IMR-90 (cell line): ENCODE measurements at regions not wholly inside any gene's neighbourhood (a gene's known extent, or its start where the extent isn't known, plus 50 kb on each side); places are given as distances from the start of the nearest gene placed in this dataset.

ENCODE experiments used
- ATAC-seq: fragments of 200-7000 bp; cut with Tn5 transposase; 2 replicates; pipeline ENCODE4 v1.9.1; 2020; ENCODE audit warnings: low read depth, mild to moderate bottlenecking, moderate library complexity
- BruUV-seq: library from RNA; stranded (reverse); fragments of 400-500 nt; replicated peaks from 2 replicates; lab custom pipeline; 2021; lab: Mats Ljungman, UMichigan
- CTCF ChIA-PET: fragments of 300-600 bp; formaldehyde crosslinking; extraction: SDS; loops from one replicate; lab custom pipeline; 2021; ENCODE audit warnings: antibody characterized with exemption; lab: Yijun Ruan, JAX
- POLR2A ChIA-PET: fragments of 300-600 bp; sonication (Branson Sonifier 250); formaldehyde crosslinking; loops from one replicate; lab custom pipeline; 2022; ENCODE audit warnings: antibody characterized with exemption; ENCODE audit not compliant: unreplicated experiment; lab: Charles Lee
- DNase-seq: peaks from one replicate; pipeline ENCODE4 v3.0.0; 2013
- H2AFZ ChIP-seq: replicated peaks from 2 replicates; pipeline ENCODE3; 2013; ENCODE audit warnings: low read length, mild to moderate bottlenecking; ENCODE audit not compliant: poor library complexity
- H2AK5ac ChIP-seq: 2 replicates; pipeline ENCODE4 v1.6.1; 2013; ENCODE audit warnings: low read depth, low read length, inconsistent platforms
- H2AK9ac ChIP-seq: replicated peaks from 2 replicates; pipeline ENCODE3; 2013; ENCODE audit warnings: mild to moderate bottlenecking, low read depth, low read length, moderate library complexity; ENCODE audit not compliant: poor library complexity
- H2BK120ac ChIP-seq: 2 replicates; pipeline ENCODE4 v1.6.1; 2013; ENCODE audit warnings: low read depth, low read length, inconsistent platforms
- H2BK15ac ChIP-seq: 3 replicates; pipeline ENCODE4 v1.6.1; 2013; ENCODE audit warnings: low read depth, low read length, inconsistent platforms
- H2BK20ac ChIP-seq: 2 replicates; pipeline ENCODE4 v1.6.1; 2013; ENCODE audit warnings: low read depth, mild to moderate bottlenecking, inconsistent platforms, low read length, moderate library complexity
- H2BK5ac ChIP-seq: 2 replicates; pipeline ENCODE4 v1.6.1; 2013; ENCODE audit warnings: mild to moderate bottlenecking, low read depth, low read length, inconsistent platforms; ENCODE audit not compliant: poor library complexity, severe bottlenecking
- H3K14ac ChIP-seq: replicated peaks from 2 replicates; pipeline ENCODE4 v1.6.1; 2013; ENCODE audit warnings: low read depth, low read length, inconsistent platforms
- H3K18ac ChIP-seq: 2 replicates; pipeline ENCODE4 v1.6.1; 2013; ENCODE audit warnings: low read depth, low read length, control low read depth
- H3K23ac ChIP-seq: 2 replicates; pipeline ENCODE4 v1.6.1; 2013; ENCODE audit warnings: low read depth, low read length, inconsistent platforms
- H3K27ac ChIP-seq: 2 replicates; pipeline ENCODE4 v1.5.1; 2013; ENCODE audit warnings: mild to moderate bottlenecking, control low read depth, low read length; ENCODE audit not compliant: insufficient read depth
- H3K27me3 ChIP-seq: 2 replicates; pipeline ENCODE4 v1.6.1; 2013; ENCODE audit warnings: low read length; ENCODE audit not compliant: control insufficient read depth, insufficient read depth
- H3K36me3 ChIP-seq: 2 replicates; pipeline ENCODE4 v1.6.1; 2013; ENCODE audit warnings: low read length, mixed read lengths; ENCODE audit not compliant: control insufficient read depth, insufficient read depth
- H3K4ac ChIP-seq: 2 replicates; pipeline ENCODE4 v1.6.1; 2013; ENCODE audit warnings: low read depth, low read length, inconsistent platforms
- H3K4me1 ChIP-seq: 2 replicates; pipeline ENCODE4 v1.6.1; 2013; ENCODE audit warnings: low read length, mixed read lengths; ENCODE audit not compliant: control insufficient read depth, insufficient read depth
- H3K4me2 ChIP-seq: 2 replicates; pipeline ENCODE4 v1.6.1; 2013; ENCODE audit warnings: low read depth, mild to moderate bottlenecking, control low read depth, low read length, moderate library complexity
- H3K4me3 ChIP-seq: 2 replicates; pipeline ENCODE4 v1.5.1; 2013; ENCODE audit warnings: low read depth, mild to moderate bottlenecking, control low read depth, low read length, moderate library complexity; ENCODE audit not compliant: insufficient read depth
- H3K56ac ChIP-seq: 2 replicates; pipeline ENCODE4 v1.6.1; 2013; ENCODE audit warnings: low read length, inconsistent platforms; ENCODE audit not compliant: insufficient read depth; ENCODE audit errors: extremely low read depth
- H3K79me1 ChIP-seq, 2 experiments: 2 replicates each; pipeline ENCODE4 v1.6.1; 2013; ENCODE audit warnings: low read length in 2 of 2, inconsistent platforms in 1 of 2, low read depth in 1 of 2
- H3K9ac ChIP-seq: 2 replicates; pipeline ENCODE4 v1.6.1; 2013; ENCODE audit warnings: low read depth, low read length, control low read depth
- H3K9me1 ChIP-seq: 2 replicates; pipeline ENCODE4 v1.6.1; 2013; ENCODE audit warnings: low read length, inconsistent platforms; ENCODE audit not compliant: insufficient read depth
- H3K9me3 ChIP-seq: 2 replicates; pipeline ENCODE4 v1.6.1; 2013; ENCODE audit warnings: low read length; ENCODE audit not compliant: control insufficient read depth, insufficient read depth
- H4K20me1 ChIP-seq: 2 replicates; pipeline ENCODE4 v1.6.1; 2013; ENCODE audit warnings: low read length, inconsistent platforms; ENCODE audit not compliant: insufficient read depth
- H4K5ac ChIP-seq: 2 replicates; pipeline ENCODE4 v1.6.1; 2013; ENCODE audit warnings: mild to moderate bottlenecking, low read depth, low read length, control low read depth
- H4K8ac ChIP-seq, 2 experiments: 2 replicates each; pipeline ENCODE4 v1.6.1; 2013; ENCODE audit warnings: low read depth in 2 of 2, low read length in 2 of 2, control low read depth in 1 of 2, inconsistent platforms in 1 of 2
- H4K91ac ChIP-seq: 2 replicates; pipeline ENCODE4 v1.6.1; 2013; ENCODE audit warnings: low read depth, low read length, inconsistent platforms; ENCODE audit not compliant: insufficient read depth
- BHLHE40 ChIP-seq: fragments of 150-350 bp; IDR thresholded peaks from 2 replicates; pipeline ENCODE4 v1.6.1; 2016; ENCODE audit warnings: mild to moderate bottlenecking, low read depth, low read length
- CEBPB ChIP-seq: IDR thresholded peaks from 2 replicates; pipeline ENCODE4 v1.6.1; 2012; ENCODE audit warnings: low read depth, low read length, improper control_type of control experiment
- CHD1 ChIP-seq: IDR thresholded peaks from 2 replicates; pipeline ENCODE4 v1.6.1; 2012; ENCODE audit warnings: low read depth, low read length, improper control_type of control experiment
- CTCF ChIP-seq: conservative IDR thresholded peaks from 2 replicates; pipeline ENCODE4 v1.5.1; 2012; ENCODE audit warnings: mild to moderate bottlenecking, low read depth, low read length, improper control_type of control experiment
- ELK1 ChIP-seq: fragments of 150-350 bp; IDR thresholded peaks from 2 replicates; pipeline ENCODE4 v1.6.1; 2016; ENCODE audit warnings: low read depth, mild to moderate bottlenecking, low read length, moderate library complexity, borderline replicate concordance
- FOS ChIP-seq: fragments of 150-350 bp; IDR thresholded peaks from 2 replicates; pipeline ENCODE4 v1.6.1; 2016; ENCODE audit warnings: low read depth, low read length
- MAFK ChIP-seq: IDR thresholded peaks from 2 replicates; pipeline ENCODE4 v1.6.1; 2012; ENCODE audit warnings: low read depth, low read length, improper control_type of control experiment
- MAZ ChIP-seq: IDR thresholded peaks from 2 replicates; pipeline ENCODE4 v1.6.1; 2012; ENCODE audit warnings: low read depth, mild to moderate bottlenecking, low read length, improper control_type of control experiment, moderate library complexity, borderline replicate concordance
- MXI1 ChIP-seq: IDR thresholded peaks from 2 replicates; pipeline ENCODE4 v1.6.1; 2012; ENCODE audit warnings: low read depth, mild to moderate bottlenecking, low read length, moderate library complexity, borderline replicate concordance
- NFE2L2 ChIP-seq: fragments of 150-350 bp; IDR thresholded peaks from 2 replicates; pipeline ENCODE4 v1.6.1; 2016; ENCODE audit warnings: low read depth, mild to moderate bottlenecking, low read length
- POLR2A ChIP-seq: IDR thresholded peaks from 2 replicates; pipeline ENCODE4 v1.6.1; 2012; ENCODE audit warnings: mild to moderate bottlenecking, low read depth, low read length
- RAD21 ChIP-seq: IDR thresholded peaks from 2 replicates; pipeline ENCODE4 v1.6.1; 2012; ENCODE audit warnings: low read length, improper control_type of control experiment
- RCOR1 ChIP-seq: IDR thresholded peaks from 2 replicates; pipeline ENCODE4 v1.6.1; 2012; ENCODE audit warnings: mild to moderate bottlenecking, low read length, improper control_type of control experiment; ENCODE audit not compliant: insufficient replicate concordance
- RFX5 ChIP-seq: IDR thresholded peaks from 2 replicates; pipeline ENCODE4 v1.8.0; 2012; ENCODE audit warnings: low read depth, mild to moderate bottlenecking, low read length, moderate library complexity
- SMC3 ChIP-seq: fragments of 150-350 bp; IDR thresholded peaks from 2 replicates; pipeline ENCODE4 v1.6.1; 2016; ENCODE audit warnings: low read depth, mild to moderate bottlenecking, antibody characterized with exemption, low read length, moderate library complexity
- USF2 ChIP-seq: fragments of 150-350 bp; IDR thresholded peaks from 2 replicates; pipeline ENCODE4 v1.6.1; 2017; ENCODE audit warnings: mild to moderate bottlenecking, antibody characterized with exemption, low read length, low read depth
- WGBS, 2 experiments: methylation state at CpG; one replicate each; pipeline versions ENCODE4 v1.1.5 to v1.1.7; 2013; ENCODE audit warnings: missing lambda C conversion rate in 2 of 2; ENCODE audit not compliant: insufficient read length in 1 of 2; ENCODE audit errors: extremely low coverage in 2 of 2; 5-methylcytosine and 5-hydroxymethylcytosine counted together
- dilution Hi-C: fragments of 300-500 bp; cut with HindIII; formaldehyde crosslinking; loops from one replicate; pipeline ENCODE4 v1.14.3; 2018; ENCODE audit warnings: low sequenced_read_pairs; ENCODE audit not compliant: unreplicated experiment
- in situ Hi-C: fragments of 300-500 bp; cut with MboI; formaldehyde crosslinking; loops from 3 replicates; pipeline ENCODE4 v1.14.3; 2019; ENCODE audit warnings: low sequenced_read_pairs, inconsistent platforms, mixed read lengths
- intact Hi-C: fragments of 100-400 bp; cut with micrococcal nuclease; formaldehyde crosslinking; loops from 2 replicates; pipeline ENCODE4 v1.10.0; 2022

DNA sequence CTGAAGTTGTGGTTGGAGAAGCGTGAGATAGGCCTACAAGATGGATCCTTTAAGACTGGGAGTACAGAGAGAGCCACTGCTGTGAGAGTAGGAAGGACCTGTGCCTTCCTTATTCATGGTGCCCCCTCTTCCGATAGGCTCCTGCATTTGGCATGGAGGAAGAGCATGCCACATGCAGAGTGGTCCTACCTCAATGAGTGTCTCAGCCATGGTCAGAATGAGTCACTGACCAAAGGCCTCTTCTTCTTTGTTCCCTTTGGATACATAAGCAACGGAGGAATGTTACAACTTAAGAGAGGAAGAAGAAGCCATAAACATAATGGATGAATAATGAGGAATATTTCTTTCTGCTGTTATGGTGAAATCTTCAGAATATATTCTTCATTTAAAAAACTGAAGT lies 681.2 kb upstream of the GRM7 start:
- no peaks in the 10 kb centered on the region for H4K20me1 ChIP-seq
- BruUV-seq, result no TSS peak
- H2BK15ac ChIP-seq, result no peak overlapping the region
- in situ Hi-C loops (no loop called here), intact Hi-C loops (no loop called here), dilution Hi-C loops (no loop called here)
- DNase-seq, result no peak
- H3K9me3 ChIP-seq, result peaks cover 5% of the 10 kb centered on the region
- no peak overlapping the region for H4K5ac ChIP-seq
- no peak overlapping the region for H2BK20ac ChIP-seq
- 14% methylated on average over 1 of the region's 3 CpGs; no CpG with 5 or more reads in 1 of the 2 experiments for WGBS, 2 experiments
- no peaks in the 10 kb centered on the region for H3K4me1 ChIP-seq
- H3K27ac ChIP-seq, result no peak overlapping the region
- no peak overlapping the region for H2BK120ac ChIP-seq
- H4K8ac ChIP-seq, result no peak overlapping the region
- ChIA-PET CTCF (no interaction called here), POLR2A (no interaction called here)
- no peak overlapping the region for H3K4me3 ChIP-seq
- H3K56ac ChIP-seq, result no peak overlapping the region
- H3K9ac ChIP-seq, result no peak overlapping the region
- no peaks in the 10 kb centered on the region for H3K27me3 ChIP-seq
- no peaks in the 10 kb centered on the region for H3K36me3 ChIP-seq
- no peak overlapping the region for H2AFZ ChIP-seq
- no peak overlapping the region for H2AK9ac ChIP-seq
- H3K4ac ChIP-seq, result no peak overlapping the region
- TF ChIP-seq USF2 (no peak), MAFK (no peak), MAZ (no peak), POLR2A (no peak), BHLHE40 (no peak), CEBPB (no peak), RCOR1 (no peak), CTCF (no peak), RFX5 (no peak), RAD21 (no peak), CHD1 (no peak), SMC3 (no peak), MXI1 (no peak), FOS (no peak), ELK1 (no peak), NFE2L2 (no peak)
- H2AK5ac ChIP-seq, result no peak overlapping the region
- H3K18ac ChIP-seq, result no peak overlapping the region
- H3K79me1 ChIP-seq, result no peaks in the 10 kb centered on the region
- no peak overlapping the region for H3K4me2 ChIP-seq
- no peak overlapping the region for H3K14ac ChIP-seq
- no peak overlapping the region for H2BK5ac ChIP-seq
- no peak overlapping the region for H3K23ac ChIP-seq
- no peaks in the 10 kb centered on the region for H3K9me1 ChIP-seq
- ATAC-seq, result no peak
- no peak overlapping the region for H4K91ac ChIP-seq
